Activated CD4-positive, alpha-beta T cell treated with anti-CD3 and anti-CD28 coated beads, Interleukin-2, amount 10 ng/mL, durations not matched to agents 7 days and 5 days (primary cell): ENCODE measurements at regions not wholly inside any gene's neighbourhood (a gene's known extent, or its start where the extent isn't known, plus 50 kb on each side); places are given as distances from the start of the nearest gene placed in this dataset.

Experiments
- CTCF ChIA-PET: fragments of 350-600 bp; sonication (Branson Sonifier 250); formaldehyde crosslinking; loops from one replicate; lab custom pipeline; 2021; ENCODE audit warnings: antibody characterized with exemption; lab: Charles Lee
- POLR2A ChIA-PET: fragments of 350-600 bp; sonication (Branson Sonifier 250); formaldehyde crosslinking; loops from one replicate; lab custom pipeline; 2021; ENCODE audit warnings: antibody characterized with exemption; lab: Charles Lee
- DNase-seq: peaks from one replicate; pipeline ENCODE4 v3.0.0-alpha.2; 2020
- H3K27ac Mint-ChIP-seq: one replicate; pipeline ENCODE4 v1.8.0; 2021; ENCODE audit warnings: mild to moderate bottlenecking, moderate library complexity, mixed read lengths
- H3K27me3 Mint-ChIP-seq: one replicate; pipeline ENCODE4 v1.8.0; 2021; ENCODE audit warnings: mixed read lengths
- H3K36me3 Mint-ChIP-seq: one replicate; pipeline ENCODE4 v1.8.0; 2021; ENCODE audit warnings: low read depth, mixed read lengths
- H3K4me1 Mint-ChIP-seq: one replicate; pipeline ENCODE4 v1.8.0; 2021; ENCODE audit warnings: mixed read lengths
- H3K4me3 Mint-ChIP-seq: one replicate; pipeline ENCODE4 v1.8.0; 2021; ENCODE audit warnings: mild to moderate bottlenecking, moderate library complexity, mixed read lengths
- H3K9me3 Mint-ChIP-seq: one replicate; pipeline ENCODE4 v1.8.0; 2021; ENCODE audit warnings: mixed read lengths

GRCh38 chrX:110408949-110409588 is 50.4 kb downstream of the RTL9 start:
- H3K36me3 Mint-ChIP-seq: no peaks in the 10 kb centered on the region
- no peaks in the 10 kb centered on the region for H3K9me3 Mint-ChIP-seq
- no peak for DNase-seq
- H3K27me3 Mint-ChIP-seq: no peaks in the 10 kb centered on the region
- H3K4me1 Mint-ChIP-seq: peaks cover 3% of the 10 kb centered on the region
- ChIA-PET CTCF (interaction anchor here (0.5 to 6.2 kb wide), 7 partner anchors 8 to 259 kb away, joined by 3 to 48 read pairs (median 4); no protein-coding TSS in a partner anchor), POLR2A (no interaction called here)
- no peak overlapping the region for H3K27ac Mint-ChIP-seq
- no peak overlapping the region for H3K4me3 Mint-ChIP-seq

GRCh38 chrX:110409925-110410324 is 51.3 kb downstream of the RTL9 start:
- Mint-ChIP-seq H3K36me3 (no peaks in the 10 kb centered on the region), H3K4me1 (peaks cover 3% of the 10 kb centered on the region), H3K9me3 (no peaks in the 10 kb centered on the region), H3K27me3 (no peaks in the 10 kb centered on the region), H3K4me3 (no peak overlapping the region), H3K27ac (no peak overlapping the region)
- ChIA-PET POLR2A (no interaction called here), CTCF (interaction anchor here (0.6 to 6.2 kb wide), 4 partner anchors 15 to 263 kb away, joined by 3 to 48 read pairs (median 5); no protein-coding TSS in a partner anchor)
- DNase-seq: no peak

- no peaks in the 10 kb centered on the region for H3K27me3 Mint-ChIP-seq
- H3K36me3 Mint-ChIP-seq: no peaks in the 10 kb centered on the region
- H3K4me3 Mint-ChIP-seq: no peak overlapping the region
- DNase-seq: no peak
- ChIA-PET CTCF (interaction anchor here (0.6 to 6.2 kb wide), 7 partner anchors 14 to 264 kb away, joined by 3 to 48 read pairs (median 3); no protein-coding TSS in a partner anchor), POLR2A (no interaction called here)
- H3K9me3 Mint-ChIP-seq: no peaks in the 10 kb centered on the region
- H3K4me1 Mint-ChIP-seq: peaks cover 3% of the 10 kb centered on the region
- no peak overlapping the region for H3K27ac Mint-ChIP-seq
Measured at GRCh38 chrX:110410603-110411002, 52.0 kb downstream of the RTL9 start.

- Mint-ChIP-seq H3K9me3 (no peaks in the 10 kb centered on the region), H3K36me3 (no peaks in the 10 kb centered on the region), H3K4me3 (no peak overlapping the region), H3K4me1 (peaks cover 3% of the 10 kb centered on the region), H3K27me3 (no peaks in the 10 kb centered on the region), H3K27ac (no peak overlapping the region)
- peak; percentile 66 for DNase-seq
- POLR2A ChIA-PET: no interaction called here
- CTCF ChIA-PET: interaction anchor here (0.8 to 6.2 kb wide), 7 partner anchors 10 to 267 kb away, joined by 3 to 48 read pairs (median 3); no protein-coding TSS in a partner anchor
Measured at GRCh38 chrX:110412971-110413726, 54.5 kb downstream of the RTL9 start.

GRCh38 chrX:110413727-110414124 is 55.1 kb downstream of the RTL9 start:
- H3K4me1 Mint-ChIP-seq: peaks cover 3% of the 10 kb centered on the region
- no peak overlapping the region for H3K4me3 Mint-ChIP-seq
- ChIA-PET CTCF (interaction anchor here (0.6 to 6.2 kb wide), 4 partner anchors 254 to 263 kb away, joined by 3 to 48 read pairs (median 3); no protein-coding TSS in a partner anchor), POLR2A (no interaction called here)
- H3K36me3 Mint-ChIP-seq: no peaks in the 10 kb centered on the region
- DNase-seq: no peak
- no peaks in the 10 kb centered on the region for H3K9me3 Mint-ChIP-seq
- H3K27ac Mint-ChIP-seq: no peak overlapping the region
- no peaks in the 10 kb centered on the region for H3K27me3 Mint-ChIP-seq

GRCh38 chrX:110414273-110414672 is 55.6 kb downstream of the RTL9 start:
- Mint-ChIP-seq H3K36me3 (no peaks in the 10 kb centered on the region), H3K9me3 (no peaks in the 10 kb centered on the region), H3K27ac (no peak overlapping the region), H3K4me1 (peaks cover 3% of the 10 kb centered on the region), H3K4me3 (no peak overlapping the region), H3K27me3 (no peaks in the 10 kb centered on the region)
- ChIA-PET POLR2A (no interaction called here), CTCF (interaction anchor here (0.6 to 0.9 kb wide), 2 partner anchors 255 to 261 kb away, joined by 3 read pairs; no protein-coding TSS in a partner anchor)
- DNase-seq: no peak

- Mint-ChIP-seq H3K9me3 (no peaks in the 10 kb centered on the region), H3K27me3 (no peaks in the 10 kb centered on the region), H3K36me3 (no peaks in the 10 kb centered on the region), H3K4me1 (peaks cover 3% of the 10 kb centered on the region), H3K4me3 (no peak overlapping the region), H3K27ac (no peak overlapping the region)
- ChIA-PET POLR2A (no interaction called here), CTCF (interaction anchor here (0.6 to 0.9 kb wide), 2 partner anchors 256 to 262 kb away, joined by 3 read pairs; no protein-coding TSS in a partner anchor)
- DNase-seq: no peak
Measured at GRCh38 chrX:110414679-110415439, 56.2 kb downstream of the RTL9 start.

GRCh38 chrX:110415440-110416170 is 57.0 kb downstream of the RTL9 start:
- ChIA-PET CTCF (interaction anchor here (1.3 to 2.2 kb wide), 3 partner anchors 13 to 269 kb away, joined by 4 to 6 read pairs (median 4); no protein-coding TSS in a partner anchor), POLR2A (no interaction called here)
- Mint-ChIP-seq H3K4me1 (peaks cover 3% of the 10 kb centered on the region), H3K27ac (no peak overlapping the region), H3K9me3 (no peaks in the 10 kb centered on the region), H3K27me3 (no peaks in the 10 kb centered on the region), H3K4me3 (no peak overlapping the region), H3K36me3 (no peaks in the 10 kb centered on the region)
- DNase-seq: no peak

- ChIA-PET POLR2A (no interaction called here), CTCF (interaction anchor here (0.7 to 2.2 kb wide), 7 partner anchors 9 to 553 kb away, joined by 3 to 8 read pairs (median 4); no protein-coding TSS in a partner anchor)
- H3K36me3 Mint-ChIP-seq: no peaks in the 10 kb centered on the region
- H3K27me3 Mint-ChIP-seq: no peaks in the 10 kb centered on the region
- no peak overlapping the region for H3K27ac Mint-ChIP-seq
- peaks cover 3% of the 10 kb centered on the region for H3K4me1 Mint-ChIP-seq
- DNase-seq: no peak
- H3K9me3 Mint-ChIP-seq: no peaks in the 10 kb centered on the region
- no peak overlapping the region for H3K4me3 Mint-ChIP-seq
Measured at GRCh38 chrX:110417128-110417527, 58.5 kb downstream of the RTL9 start.

GRCh38 chrX:110418316-110419235 is 59.9 kb downstream of the RTL9 start:
- ChIA-PET CTCF (interaction anchor here (1.1 to 1.8 kb wide), 3 partner anchors 18 to 263 kb away, joined by 3 to 8 read pairs (median 4); no protein-coding TSS in a partner anchor), POLR2A (no interaction called here)
- Mint-ChIP-seq H3K4me3 (no peak overlapping the region), H3K4me1 (no peaks in the 10 kb centered on the region), H3K27ac (no peak overlapping the region), H3K9me3 (no peaks in the 10 kb centered on the region), H3K27me3 (no peaks in the 10 kb centered on the region), H3K36me3 (no peaks in the 10 kb centered on the region)
- no peak for DNase-seq

GRCh38 chrX:110419512-110419911 is 60.9 kb downstream of the RTL9 start:
- Mint-ChIP-seq H3K36me3 (no peaks in the 10 kb centered on the region), H3K9me3 (no peaks in the 10 kb centered on the region), H3K4me1 (no peaks in the 10 kb centered on the region), H3K4me3 (no peak overlapping the region), H3K27ac (no peak overlapping the region), H3K27me3 (no peaks in the 10 kb centered on the region)
- no peak for DNase-seq
- POLR2A ChIA-PET: no interaction called here
- CTCF ChIA-PET: interaction anchor here (1.8 kb wide), 1 partner anchor 17 kb away, joined by 4 read pairs; no protein-coding TSS in a partner anchor
